ENCODE measurements at regions not wholly inside any gene's neighbourhood (a gene's known extent, or its start where the extent isn't known, plus 50 kb on each side); places are given as distances from the start of the nearest gene placed in this dataset.

DNA sequence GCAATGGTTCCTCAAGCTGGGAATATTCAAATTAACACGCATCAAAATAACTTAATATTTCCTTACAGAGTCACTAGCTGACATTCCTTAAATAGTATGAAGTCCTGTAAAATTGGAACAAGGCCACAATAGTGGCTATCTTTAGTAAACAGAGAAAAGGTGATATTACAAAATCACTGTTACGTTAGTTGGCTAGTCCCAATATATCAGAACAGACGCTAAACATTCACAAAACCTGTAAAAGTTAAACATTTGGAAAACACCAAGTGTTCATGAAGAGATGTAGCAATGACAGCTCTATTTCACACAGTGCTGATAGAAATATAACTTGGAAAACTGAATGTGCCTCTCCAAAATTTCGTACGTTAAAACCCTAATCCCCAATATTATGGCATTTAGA, 61.0 kb upstream of the FAM47C start:
- DNase-seq: no peak

DNA sequence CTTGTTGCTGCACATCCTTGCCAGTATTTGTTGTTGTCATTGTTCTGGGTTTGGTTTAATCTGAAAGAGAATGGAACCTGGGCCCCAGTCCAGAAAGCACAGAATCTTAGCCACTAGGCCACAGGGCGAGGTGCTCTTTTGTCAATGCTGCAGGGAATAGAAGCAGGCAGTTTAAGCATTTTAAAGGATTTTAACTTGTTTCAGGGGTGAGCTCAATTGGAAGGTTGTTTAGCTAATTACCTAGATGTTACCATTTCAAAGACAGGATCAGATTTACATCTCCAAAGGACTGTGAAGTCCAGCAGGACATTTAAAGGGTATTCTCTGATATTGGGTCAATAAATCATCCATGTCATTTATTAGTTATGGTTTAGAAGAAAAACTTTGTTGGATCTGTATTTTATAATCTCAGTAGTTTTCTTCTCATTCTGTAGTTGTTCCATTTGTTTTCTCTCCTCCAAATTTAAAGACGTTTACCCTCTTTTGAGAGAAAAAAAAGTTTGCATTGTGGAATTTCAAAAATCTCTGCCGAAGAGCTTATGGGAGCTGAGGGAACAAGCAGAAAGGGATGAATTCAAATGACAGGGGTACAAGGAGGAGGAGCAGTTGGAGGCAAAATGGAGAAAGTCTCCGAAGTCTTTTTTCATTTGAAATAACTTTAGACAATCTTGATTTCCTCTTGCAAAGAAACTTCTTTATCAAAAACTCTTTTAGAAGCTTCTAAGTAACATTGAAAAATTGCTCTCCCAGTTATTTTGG, 57.5 kb upstream of the FAM47C start:
- DNase-seq: no peak

DNA sequence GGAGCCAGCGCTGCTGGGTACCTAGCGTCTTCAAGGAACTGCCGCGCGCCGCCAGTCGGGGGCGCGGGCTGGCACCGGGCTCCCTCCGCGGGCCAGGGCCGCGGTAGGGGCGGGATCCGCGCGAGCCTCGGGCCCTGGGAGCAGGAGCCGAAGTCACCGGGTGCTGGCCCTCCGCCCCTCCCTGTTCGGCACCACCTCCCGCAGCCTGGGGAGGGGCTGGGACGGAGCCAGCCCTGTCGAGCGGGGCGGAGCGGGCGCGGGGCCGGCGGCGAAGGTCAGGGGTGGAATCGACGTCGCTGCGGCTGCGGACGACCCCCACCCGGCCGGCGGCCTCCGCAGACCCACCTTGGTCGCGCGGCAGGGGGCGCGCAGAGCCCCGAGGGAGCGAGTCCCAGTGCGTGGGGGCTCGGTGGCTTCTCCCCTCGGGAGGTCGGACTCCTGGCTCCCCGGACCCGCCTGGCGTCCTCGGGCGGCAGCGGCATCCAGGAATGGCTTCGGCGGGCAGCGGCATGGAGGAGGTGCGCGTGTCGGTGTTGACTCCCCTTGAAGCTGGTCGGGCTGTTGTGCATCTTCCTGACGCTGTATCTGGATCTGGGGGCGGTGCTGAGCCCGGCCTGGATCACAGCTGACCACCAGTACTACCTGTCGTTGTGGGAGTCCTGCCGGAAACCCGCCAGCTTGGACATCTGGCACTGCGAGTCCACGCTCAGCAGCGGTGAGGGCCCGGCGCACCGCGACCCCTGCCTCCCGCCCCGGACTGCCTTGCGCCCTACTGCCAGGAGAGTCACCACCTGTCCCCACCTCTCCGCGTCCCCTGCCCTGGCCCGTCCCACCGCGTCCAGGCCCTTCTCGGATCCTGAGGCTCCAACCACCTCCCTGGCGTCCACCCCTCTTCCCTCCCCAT, 50.5 kb upstream of the FAM47C start:
- DNase-seq: peak; percentile 72
